ENCODE measurements at regions not wholly inside any gene's neighbourhood (a gene's known extent, or its start where the extent isn't known, plus 50 kb on each side); places are given as distances from the start of the nearest gene placed in this dataset.
A peak's percentile ranks its signal among the peaks of the same experiment; 100 is the strongest.

- Histone ChIP-seq H3K36me3 (ENCODE audit: low read depth) (no peaks in the 10 kb centered on the region), H3K27ac (ENCODE audit: poor library complexity, severe bottlenecking) (no peak overlapping the region), H3K4me3 (ENCODE audit: severe bottlenecking) (no peak overlapping the region), H3K27me3 (ENCODE audit: insufficient read depth, poor library complexity, severe bottlenecking) (no peaks in the 10 kb centered on the region), H3K4me1 (ENCODE audit: insufficient read depth, poor library complexity, severe bottlenecking) (no peaks in the 10 kb centered on the region), H3K9me3 (ENCODE audit: severe bottlenecking) (no peaks in the 10 kb centered on the region)
- no peak for DNase-seq (ENCODE audit: low spot score)
- no peak for TF ChIP-seq CTCF (IDR thresholded peaks at IDR 0.05; ENCODE audit: poor library complexity, severe bottlenecking)
- ATAC-seq (ENCODE audit: low read depth): no peak
Measured at GRCh38 chr4:184937030-184937710, 81.1 kb upstream of the HELT start.

- ATAC-seq (ENCODE audit: low read depth): 0 out of 3 replicates have a peak, but pooled peaks have one; percentile 46
- H3K9me3 ChIP-seq (ENCODE audit: severe bottlenecking): no peaks in the 10 kb centered on the region
- no peak for DNase-seq (ENCODE audit: low spot score)
- no peak overlapping the region for H3K4me3 ChIP-seq (ENCODE audit: severe bottlenecking)
- H3K36me3 ChIP-seq (ENCODE audit: low read depth): no peaks in the 10 kb centered on the region
- no peak for TF ChIP-seq CTCF (IDR thresholded peaks at IDR 0.05; ENCODE audit: poor library complexity, severe bottlenecking)
- no peaks in the 10 kb centered on the region for H3K27me3 ChIP-seq (ENCODE audit: insufficient read depth, poor library complexity, severe bottlenecking)
- H3K27ac ChIP-seq (ENCODE audit: poor library complexity, severe bottlenecking): no peak overlapping the region
- no peaks in the 10 kb centered on the region for H3K4me1 ChIP-seq (ENCODE audit: insufficient read depth, poor library complexity, severe bottlenecking)
Measured at GRCh38 chr4:184937745-184938144, 80.5 kb upstream of the HELT start.

GRCh38 chr4:184938871-184939270 is 79.4 kb upstream of the HELT start:
- Histone ChIP-seq H3K9me3 (ENCODE audit: severe bottlenecking) (no peaks in the 10 kb centered on the region), H3K4me1 (ENCODE audit: insufficient read depth, poor library complexity, severe bottlenecking) (no peaks in the 10 kb centered on the region), H3K36me3 (ENCODE audit: low read depth) (no peaks in the 10 kb centered on the region), H3K4me3 (ENCODE audit: severe bottlenecking) (no peak overlapping the region), H3K27ac (ENCODE audit: poor library complexity, severe bottlenecking) (no peak overlapping the region), H3K27me3 (ENCODE audit: insufficient read depth, poor library complexity, severe bottlenecking) (no peaks in the 10 kb centered on the region)
- DNase-seq (ENCODE audit: low spot score) (no peak), ATAC-seq (ENCODE audit: low read depth) (no peak)
- TF ChIP-seq CTCF (IDR thresholded peaks at IDR 0.05; ENCODE audit: poor library complexity, severe bottlenecking): no peak

GRCh38 chr4:184939978-184940377 is 78.3 kb upstream of the HELT start:
- Histone ChIP-seq H3K4me1 (ENCODE audit: insufficient read depth, poor library complexity, severe bottlenecking) (no peaks in the 10 kb centered on the region), H3K9me3 (ENCODE audit: severe bottlenecking) (no peaks in the 10 kb centered on the region), H3K4me3 (ENCODE audit: severe bottlenecking) (no peak overlapping the region), H3K27ac (ENCODE audit: poor library complexity, severe bottlenecking) (no peak overlapping the region), H3K36me3 (ENCODE audit: low read depth) (no peaks in the 10 kb centered on the region), H3K27me3 (ENCODE audit: insufficient read depth, poor library complexity, severe bottlenecking) (no peaks in the 10 kb centered on the region)
- ATAC-seq (ENCODE audit: low read depth) (no peak), DNase-seq (ENCODE audit: low spot score) (no peak)
- no peak for TF ChIP-seq CTCF (IDR thresholded peaks at IDR 0.05; ENCODE audit: poor library complexity, severe bottlenecking)

GRCh38 chr4:184940500-184940899 is 77.8 kb upstream of the HELT start:
- no peak for TF ChIP-seq CTCF (IDR thresholded peaks at IDR 0.05; ENCODE audit: poor library complexity, severe bottlenecking)

More at GRCh38 chr4:184940500-184940899, 77.8 kb upstream of the HELT start:
- Histone ChIP-seq H3K27me3 (ENCODE audit: insufficient read depth, poor library complexity, severe bottlenecking) (peaks cover 2% of the 10 kb centered on the region), H3K27ac (ENCODE audit: poor library complexity, severe bottlenecking) (no peak overlapping the region), H3K4me3 (ENCODE audit: severe bottlenecking) (no peak overlapping the region), H3K4me1 (ENCODE audit: insufficient read depth, poor library complexity, severe bottlenecking) (no peaks in the 10 kb centered on the region), H3K36me3 (ENCODE audit: low read depth) (no peaks in the 10 kb centered on the region), H3K9me3 (ENCODE audit: severe bottlenecking) (no peaks in the 10 kb centered on the region)
- DNase-seq (ENCODE audit: low spot score): no peak
- ATAC-seq (ENCODE audit: low read depth): no peak

All from RWPE2 (cell line).